HG03103 (cell line): ENCODE measurements at regions not wholly inside any gene's neighbourhood (a gene's known extent, or its start where the extent isn't known, plus 50 kb on each side); places are given as distances from the start of the nearest gene placed in this dataset.

Source experiments
- ATAC-seq: cut with Tn5 transposase; IDR thresholded peaks from one replicate; pipeline ENCODE4 v1.9.1; 2021; ENCODE audit warnings: low read depth; ENCODE audit not compliant: unreplicated experiment

- ATAC-seq, result no peak
Observed at GRCh38 chr7:25828468-25828867, 323.5 kb upstream of the NFE2L3 start.

GRCh38 chr7:25829663-25830062 is 322.3 kb upstream of the NFE2L3 start:
- ATAC-seq, result no peak

- ATAC-seq, result no peak
Observed at GRCh38 chr7:25830215-25830614, 321.8 kb upstream of the NFE2L3 start.

GRCh38 chr7:25831062-25831691 is 320.8 kb upstream of the NFE2L3 start:
- ATAC-seq, result no peak

- ATAC-seq, result no peak
Observed at GRCh38 chr7:25831831-25832411, 320.1 kb upstream of the NFE2L3 start.

- ATAC-seq, result no peak
Observed at GRCh38 chr7:25832456-25832855, 319.5 kb upstream of the NFE2L3 start.

- no peak for ATAC-seq
Observed at GRCh38 chr7:25832929-25833328, 319.1 kb upstream of the NFE2L3 start.

- ATAC-seq, result no peak
Observed at GRCh38 chr7:25834050-25834449, 317.9 kb upstream of the NFE2L3 start.

GRCh38 chr7:25835197-25835596 is 316.8 kb upstream of the NFE2L3 start:
- ATAC-seq, result no peak

GRCh38 chr7:25839084-25839769 is 312.8 kb upstream of the NFE2L3 start:
- ATAC-seq, result no peak

- ATAC-seq, result no peak
Observed at GRCh38 chr7:25840209-25840792, 311.7 kb upstream of the NFE2L3 start.

GRCh38 chr7:25841575-25841974 is 310.4 kb upstream of the NFE2L3 start:
- no peak for ATAC-seq

GRCh38 chr7:25842201-25842733 is 309.7 kb upstream of the NFE2L3 start:
- no peak for ATAC-seq

- no peak for ATAC-seq
Observed at GRCh38 chr7:25843467-25843866, 308.5 kb upstream of the NFE2L3 start.

- ATAC-seq, result no peak
Observed at GRCh38 chr7:25844102-25844870, 307.7 kb upstream of the NFE2L3 start.

GRCh38 chr7:25845464-25845863 is 306.5 kb upstream of the NFE2L3 start:
- no peak for ATAC-seq

GRCh38 chr7:25846722-25847121 is 305.3 kb upstream of the NFE2L3 start:
- no peak for ATAC-seq

- ATAC-seq, result no peak
Observed at GRCh38 chr7:25847336-25848070, 304.5 kb upstream of the NFE2L3 start.

- ATAC-seq, result no peak
Observed at GRCh38 chr7:25849500-25850184, 302.4 kb upstream of the NFE2L3 start.
